AG20443 (cell line): ENCODE measurements at regions not wholly inside any gene's neighbourhood (a gene's known extent, or its start where the extent isn't known, plus 50 kb on each side); places are given as distances from the start of the nearest gene placed in this dataset.
A peak's percentile ranks its signal among the peaks of the same experiment; 100 is the strongest.

Source experiments
- DNase-seq: peaks from one replicate; pipeline ENCODE4 v3.0.0; 2012; ENCODE audit warnings: low spot score, mixed read lengths

DNA sequence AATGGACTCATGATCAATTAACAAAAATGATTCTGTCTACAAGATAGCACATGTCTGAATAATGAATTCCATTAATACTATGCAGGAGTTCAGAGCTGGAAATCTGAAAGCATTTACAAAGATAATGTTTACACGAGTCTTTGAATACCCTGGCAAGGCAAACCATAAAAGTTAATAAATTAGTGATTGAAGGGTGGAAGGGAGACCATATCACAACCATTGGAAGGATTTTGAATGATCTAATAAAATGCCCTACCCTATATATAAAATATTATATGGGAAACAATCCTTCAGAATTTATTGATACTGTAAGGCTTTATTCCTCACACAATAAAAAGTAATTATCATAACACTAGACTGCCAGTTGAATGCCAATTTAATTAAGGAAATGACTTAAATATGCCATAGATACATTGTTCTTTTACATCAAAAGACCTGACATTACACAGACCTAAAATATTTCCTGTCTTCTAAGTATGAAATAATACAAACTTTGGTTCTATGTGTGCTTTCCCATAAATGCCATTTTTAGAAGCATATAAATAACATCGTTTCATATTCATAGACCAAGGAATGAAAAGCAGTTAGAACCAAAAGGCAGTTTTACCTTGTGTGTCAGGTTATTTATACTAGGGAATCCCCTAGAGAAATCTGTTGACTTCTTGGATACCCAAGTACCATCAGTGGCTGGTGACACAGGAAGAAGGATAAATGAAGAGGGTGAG, 249.2 kb upstream of the MARCKS start:
- no peak for DNase-seq

- DNase-seq: no peak
These were observed 246.7 kb upstream of the MARCKS start for GRCh38 chr6:113610377-113610988.

- DNase-seq: no peak
These were observed 240.4 kb upstream of the MARCKS start for GRCh38 chr6:113616701-113617274.

GRCh38 chr6:113619077-113619476, 238.1 kb upstream of the MARCKS start:
- no peak for DNase-seq

DNA sequence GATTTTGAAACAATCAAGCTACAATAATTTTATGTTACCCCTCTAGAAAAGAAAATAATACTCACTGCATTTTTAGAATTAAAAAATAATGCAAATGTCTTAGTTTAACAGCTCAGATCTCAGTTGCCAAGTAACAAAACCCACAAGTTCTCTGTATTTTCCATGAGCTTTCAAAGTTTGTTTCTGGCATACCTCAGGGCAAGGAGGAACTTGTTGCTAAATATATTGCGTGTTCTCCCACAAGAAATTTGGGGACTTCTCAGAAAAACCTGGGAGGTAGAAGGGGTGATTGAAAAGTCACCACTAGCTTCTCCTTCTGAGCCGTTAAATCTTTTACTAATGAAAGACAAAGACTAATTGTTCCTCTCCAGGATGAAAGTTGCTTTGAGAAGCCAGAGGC, 236.8 kb upstream of the MARCKS start:
- DNase-seq: no peak

GRCh38 chr6:113622254-113622653, 234.9 kb upstream of the MARCKS start:
- no peak for DNase-seq

GRCh38 chr6:113623129-113623528, 234.0 kb upstream of the MARCKS start:
- DNase-seq: no peak

DNA sequence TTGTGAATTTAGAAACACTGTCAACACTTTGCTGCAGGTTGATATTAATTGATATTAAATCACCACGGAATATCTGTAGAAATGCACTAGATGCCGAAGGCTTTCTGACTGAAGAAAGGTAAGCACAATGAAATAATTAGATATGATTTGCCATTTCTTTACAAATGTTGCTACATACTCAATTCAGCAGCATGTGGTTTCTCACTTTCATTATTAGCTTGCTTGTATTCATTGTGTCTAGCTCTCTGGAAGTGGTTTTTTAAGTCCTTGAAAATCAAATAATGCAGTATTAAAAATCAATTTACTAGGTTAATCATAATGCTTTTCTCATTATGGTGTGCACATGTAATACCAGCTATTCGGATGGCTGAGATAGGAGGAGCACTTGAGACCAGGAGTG, 231.3 kb upstream of the MARCKS start:
- DNase-seq: no peak

DNA sequence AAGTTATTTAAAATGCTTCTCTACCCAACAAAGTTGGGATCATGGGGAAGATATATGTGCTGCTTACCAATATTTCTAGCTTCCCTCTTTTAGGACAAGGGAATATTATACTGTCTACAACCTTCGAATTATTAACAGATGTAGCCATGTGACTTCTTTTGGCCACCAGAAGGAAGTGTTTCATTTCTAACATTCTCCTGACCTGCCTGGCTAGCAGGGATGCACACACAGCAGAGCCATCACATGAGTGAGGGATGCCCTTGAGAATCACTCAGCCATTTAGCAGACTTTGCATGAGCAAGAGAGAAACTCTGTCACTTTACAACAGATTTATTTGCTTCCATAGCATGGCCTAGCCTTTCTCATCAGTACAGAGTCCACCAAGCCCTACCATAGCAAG, 230.7 kb upstream of the MARCKS start:
- DNase-seq: no peak

GRCh38 chr6:113627480-113627879, 229.7 kb upstream of the MARCKS start:
- DNase-seq: no peak

DNA sequence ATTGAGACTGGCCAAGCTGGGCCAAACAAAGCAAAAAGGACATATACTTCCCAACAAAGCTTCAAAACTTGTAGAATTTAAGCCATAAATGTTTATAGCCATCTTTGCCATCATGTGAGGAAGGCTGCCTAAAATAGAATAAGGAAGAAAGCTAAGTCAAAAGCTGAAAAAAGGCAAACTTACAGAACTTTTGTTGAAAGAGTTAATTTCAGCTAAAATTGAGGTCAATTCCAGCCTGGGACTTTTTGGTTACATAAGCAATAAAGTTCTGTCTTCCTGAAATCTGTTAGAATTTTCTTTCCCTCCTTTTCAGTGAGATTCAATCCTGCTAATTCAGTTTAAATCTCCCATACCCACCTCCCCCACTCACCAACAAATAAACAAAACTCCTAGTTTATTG, 227.9 kb upstream of the MARCKS start:
- no peak for DNase-seq

DNA sequence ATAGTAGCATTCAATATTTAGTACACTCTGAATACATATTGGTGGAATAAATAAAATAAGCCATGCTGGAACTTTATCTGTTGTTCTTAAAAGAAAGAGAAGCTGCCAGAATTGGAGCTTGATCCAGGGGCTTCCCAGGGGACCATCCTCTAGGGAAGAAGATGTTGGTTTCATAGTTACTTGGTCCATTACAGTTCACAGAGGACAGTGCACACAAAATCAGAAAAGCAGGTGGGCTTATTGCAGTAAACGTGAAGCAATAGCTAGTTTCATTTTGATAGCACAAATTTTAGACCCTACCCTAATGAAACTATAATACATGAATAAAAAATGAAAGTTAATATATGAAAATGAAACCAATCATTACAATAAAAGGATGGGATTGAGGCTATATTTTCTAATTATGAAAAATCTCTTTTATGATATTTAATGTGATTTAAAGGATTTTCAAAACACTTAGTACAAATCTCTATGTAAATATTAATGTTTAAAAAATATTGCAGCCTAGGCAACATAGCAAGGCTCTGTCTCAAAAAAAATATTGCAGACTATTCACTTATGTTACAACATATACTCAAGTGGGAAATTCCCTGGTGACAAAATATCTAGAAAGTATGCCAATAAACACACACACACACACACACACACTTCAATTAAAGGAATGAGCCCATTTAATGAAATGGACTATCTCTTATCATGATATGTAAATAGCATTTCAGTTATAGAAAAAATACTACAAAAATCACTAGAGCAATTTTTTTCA, 227.0 kb upstream of the MARCKS start:
- no peak for DNase-seq

DNA sequence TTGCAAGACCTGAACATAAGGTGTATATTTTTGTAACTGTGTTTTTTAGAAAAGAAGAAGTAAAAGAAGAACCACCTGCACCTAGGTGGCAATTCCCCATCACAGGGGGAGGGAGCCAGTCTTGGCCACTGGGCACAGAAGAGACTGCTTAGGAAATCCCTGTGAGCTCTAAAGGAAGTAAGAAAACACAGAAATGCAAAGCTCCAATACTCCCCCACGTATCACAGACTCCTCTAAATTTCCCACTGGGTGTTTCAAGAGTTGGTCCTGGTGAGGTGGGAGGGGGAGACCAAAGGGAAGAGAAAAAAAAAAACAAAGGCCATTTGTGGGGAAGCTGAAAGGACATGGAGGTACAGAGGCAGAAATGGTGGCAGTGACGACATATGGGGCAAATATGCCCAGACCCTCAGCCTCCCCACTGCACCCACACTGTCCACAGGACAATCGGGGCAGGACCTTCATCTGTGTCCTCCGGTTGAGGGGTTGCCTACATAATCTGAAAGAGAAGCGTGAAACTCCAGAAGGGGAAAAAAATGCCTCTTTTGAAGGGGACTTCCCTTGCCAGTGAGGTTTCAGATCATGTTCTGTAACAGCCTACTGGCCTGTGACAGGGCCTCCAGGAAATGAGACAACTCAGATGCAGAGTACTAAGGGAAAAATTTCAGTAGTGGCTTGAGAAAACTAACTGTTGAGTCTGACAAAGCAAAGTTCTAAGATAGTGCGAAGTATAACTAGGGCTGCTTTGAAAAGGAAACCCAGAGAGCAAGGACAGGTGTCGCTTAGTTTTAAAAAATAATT, 226.2 kb upstream of the MARCKS start:
- DNase-seq: peak; percentile 42

DNA sequence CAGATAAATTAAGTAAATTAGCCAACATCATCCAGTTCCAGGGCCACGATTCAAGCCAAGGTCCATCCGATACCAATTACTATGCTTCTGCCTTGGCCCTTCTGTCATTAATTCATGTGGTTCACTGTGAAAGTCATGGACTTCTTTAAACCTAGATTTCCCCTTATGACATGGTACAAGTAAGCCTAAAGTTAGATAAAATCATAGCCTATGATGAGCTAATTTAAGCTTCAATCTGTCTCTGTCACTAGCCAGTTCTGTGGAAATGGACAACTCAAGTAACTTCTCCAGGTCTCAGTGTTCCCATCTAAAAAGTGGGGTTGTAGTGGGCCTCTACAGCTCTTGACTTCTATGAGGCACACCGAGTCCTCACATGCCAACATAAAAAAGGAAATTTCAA, 225.5 kb upstream of the MARCKS start:
- DNase-seq: no peak

GRCh38 chr6:113632220-113632864, 224.8 kb upstream of the MARCKS start:
- DNase-seq: peak; percentile 64

DNA sequence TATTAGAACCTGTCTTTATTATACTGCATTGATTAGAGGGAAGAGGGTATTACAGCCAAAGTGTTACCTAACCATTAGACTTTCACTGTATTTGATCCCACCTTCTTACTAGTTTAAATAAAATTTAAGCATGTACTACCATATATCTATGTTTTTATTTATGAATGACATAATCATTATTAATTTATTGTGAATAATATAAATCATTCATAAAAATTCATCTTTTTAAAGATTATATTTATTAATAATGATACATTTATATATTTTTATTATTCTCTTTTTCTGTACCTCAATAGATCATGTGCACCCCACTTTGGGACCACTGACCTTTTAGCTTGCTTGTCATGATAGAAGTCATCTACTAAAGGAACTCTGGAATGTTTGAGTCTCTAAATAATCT, 223.5 kb upstream of the MARCKS start:
- no peak for DNase-seq

- no peak for DNase-seq
These were observed 222.6 kb upstream of the MARCKS start for GRCh38 chr6:113634352-113635163.

DNA sequence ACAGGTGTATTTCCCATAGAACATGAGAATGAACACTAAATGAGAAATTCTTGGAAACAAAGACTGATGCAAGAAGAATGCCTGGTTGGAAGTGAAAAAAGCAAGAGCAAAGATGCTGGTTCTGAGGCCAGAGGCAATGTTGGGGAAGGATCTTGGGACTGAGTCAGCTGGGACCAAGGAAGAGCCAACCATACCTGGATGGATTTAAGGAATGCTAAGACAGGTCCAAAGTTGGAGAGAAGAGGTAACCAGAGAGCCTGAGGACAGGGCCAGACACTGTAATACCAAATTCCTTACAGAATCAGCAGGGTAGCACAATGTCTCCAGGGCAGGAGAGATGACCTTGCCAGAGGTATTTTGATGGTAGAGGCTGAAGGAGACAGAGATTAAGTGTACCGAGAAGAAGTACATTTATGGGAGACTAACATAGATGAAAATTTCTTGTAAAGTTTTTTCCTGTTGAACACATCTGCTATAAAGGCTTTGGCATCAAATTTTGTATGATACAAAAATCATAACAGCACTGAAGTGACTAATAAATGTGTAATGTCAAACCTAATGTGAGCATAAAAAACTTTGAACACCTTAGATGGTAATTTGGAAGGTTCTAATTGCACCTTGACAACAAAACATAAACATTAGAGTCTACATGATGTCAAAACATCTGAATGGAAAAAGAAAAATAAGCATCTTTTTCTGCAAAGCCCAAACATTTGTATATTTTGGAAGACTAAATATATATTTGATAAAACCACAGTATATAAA, 221.7 kb upstream of the MARCKS start:
- no peak for DNase-seq

DNA sequence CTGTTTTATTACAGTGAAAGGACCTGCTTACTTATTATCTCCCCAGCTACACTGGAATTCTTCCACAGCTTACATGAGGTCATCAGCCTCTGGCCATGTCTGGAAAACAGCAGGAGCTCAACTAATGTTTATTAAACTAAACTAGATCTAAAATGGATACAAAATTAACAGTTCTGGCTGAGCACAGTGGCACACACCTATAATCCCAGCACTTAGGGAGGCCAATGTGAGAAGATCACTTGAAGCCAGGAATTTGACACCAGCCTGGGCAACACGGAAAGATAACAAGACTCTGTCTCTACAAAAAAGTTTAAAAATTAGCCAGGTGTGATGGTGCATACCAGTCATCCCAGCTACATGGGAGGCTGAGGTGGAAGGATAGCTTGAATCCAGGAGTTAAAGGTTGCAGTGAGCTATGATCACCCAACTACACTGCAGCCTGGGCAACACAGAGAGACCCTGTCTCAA, 220.8 kb upstream of the MARCKS start:
- peak; percentile 27 for DNase-seq

GRCh38 chr6:113640051-113640450, 217.1 kb upstream of the MARCKS start:
- no peak for DNase-seq
